HEK293 (cell line): ENCODE measurements at regions not wholly inside any gene's neighbourhood (a gene's known extent, or its start where the extent isn't known, plus 50 kb on each side); places are given as distances from the start of the nearest gene placed in this dataset.

Source experiments
- CTCF ChIA-PET: fragments of 350-600 bp; formaldehyde crosslinking; extraction: SDS; loops from one replicate; lab custom pipeline; 2021; ENCODE audit warnings: antibody characterized with exemption; lab: Yijun Ruan, JAX
- POLR2A ChIA-PET: fragments of 300-600 bp; formaldehyde crosslinking; extraction: SDS; loops from one replicate; lab custom pipeline; 2020; ENCODE audit warnings: antibody characterized with exemption, inconsistent platforms; lab: Yijun Ruan, JAX
- H3K27ac ChIP-seq: fragments of 200-500 bp; sonication (Bioruptor generic); 2 replicates; pipeline ENCODE4 v1.5.1; 2014; ENCODE audit warnings: low read depth, low read length, control low read depth, inconsistent platforms; ENCODE audit errors: extremely low read depth
- H3K36me3 ChIP-seq, 2 experiments: fragments of 200-500 bp in 1 of 2; sonication (Bioruptor generic) in 1 of 2; 1 replicate in 1 of 2; 2 replicates in 1 of 2; pipeline ENCODE4 v1.5.1; 2014 to 2017; ENCODE audit warnings: inconsistent platforms in 2 of 2, low read length in 2 of 2; ENCODE audit not compliant: control insufficient read depth in 2 of 2, insufficient read depth in 1 of 2
- H3K4me1 ChIP-seq: fragments of 200-500 bp; sonication (Bioruptor generic); 2 replicates; pipeline ENCODE4 v1.5.1; 2014; ENCODE audit warnings: mild to moderate bottlenecking, low read length, inconsistent platforms; ENCODE audit not compliant: control insufficient read depth, insufficient read depth
- H3K4me3 ChIP-seq: 2 replicates; pipeline ENCODE4 v1.5.1; 2011; ENCODE audit warnings: low read depth, mild to moderate bottlenecking, control low read depth, low read length, moderate library complexity
- H3K9me3 ChIP-seq: fragments of 200-500 bp; sonication (Bioruptor generic); 2 replicates; pipeline ENCODE4 v1.5.1; 2014; ENCODE audit warnings: low read depth, low read length, inconsistent platforms; ENCODE audit not compliant: control insufficient read depth, insufficient read depth
- HOXD13 ChIP-seq: sonication (generic); formaldehyde crosslinking; IDR thresholded peaks from 2 replicates; pipeline ENCODE4 v1.8.0; 2022; ENCODE audit warnings: missing genetic modification reagents, borderline replicate concordance
- IKZF3 ChIP-seq: fragments of 450-650 bp; IDR thresholded peaks from 2 replicates; pipeline ENCODE4 v1.5.0; 2018; ENCODE audit warnings: missing biosample characterization, mild to moderate bottlenecking, missing genetic modification characterization, moderate library complexity
- INSM2 ChIP-seq: fragments of 450-650 bp; formaldehyde crosslinking; IDR thresholded peaks from 2 replicates; pipeline ENCODE4 v1.5.1; 2016; ENCODE audit warnings: missing biosample characterization, missing genetic modification characterization
- PRDM6 ChIP-seq: fragments of 450-650 bp; formaldehyde crosslinking; IDR thresholded peaks from 2 replicates; pipeline ENCODE4 v1.5.1; 2017; ENCODE audit warnings: missing biosample characterization, missing genetic modification characterization
- SCRT2 ChIP-seq: fragments of 450-650 bp; formaldehyde crosslinking; IDR thresholded peaks from 2 replicates; pipeline ENCODE4 v1.5.1; 2016; ENCODE audit warnings: missing biosample characterization, missing genetic modification characterization
- SETDB1 ChIP-seq: IDR thresholded peaks from one replicate; pipeline ENCODE4 v1.6.1; 2017; ENCODE audit warnings: mild to moderate bottlenecking, low read length, moderate library complexity, mixed read lengths; ENCODE audit not compliant: insufficient read length
- ZBTB17 ChIP-seq: fragments of 450-650 bp; formaldehyde crosslinking; IDR thresholded peaks from 2 replicates; pipeline ENCODE4 v1.5.1; 2016; ENCODE audit warnings: missing biosample characterization, missing genetic modification characterization
- ZFP3 ChIP-seq: fragments of 450-650 bp; formaldehyde crosslinking; IDR thresholded peaks from 2 replicates; pipeline ENCODE4 v1.5.1; 2016; ENCODE audit warnings: low read depth, missing biosample characterization, missing genetic modification characterization
- ZNF132 ChIP-seq: fragments of 450-650 bp; formaldehyde crosslinking; IDR thresholded peaks from 2 replicates; pipeline ENCODE4 v1.5.1; 2017; ENCODE audit warnings: missing biosample characterization, missing genetic modification characterization, borderline replicate concordance
- ZNF174 ChIP-seq: fragments of 450-650 bp; formaldehyde crosslinking; IDR thresholded peaks from 2 replicates; pipeline ENCODE4 v1.5.0; 2017; ENCODE audit warnings: missing biosample characterization, mild to moderate bottlenecking, missing genetic modification characterization
- ZNF175 ChIP-seq: fragments of 450-650 bp; formaldehyde crosslinking; IDR thresholded peaks from 2 replicates; pipeline ENCODE4 v1.5.1; 2016; ENCODE audit warnings: missing biosample characterization, missing genetic modification characterization
- ZNF214 ChIP-seq: fragments of 450-650 bp; formaldehyde crosslinking; IDR thresholded peaks from 2 replicates; pipeline ENCODE4 v1.5.1; 2017; ENCODE audit warnings: missing biosample characterization, mild to moderate bottlenecking, missing genetic modification characterization, borderline replicate concordance
- ZNF354C ChIP-seq: fragments of 450-650 bp; formaldehyde crosslinking; IDR thresholded peaks from 2 replicates; pipeline ENCODE4 v1.5.1; 2016; ENCODE audit warnings: missing biosample characterization, missing genetic modification characterization, low read depth, borderline replicate concordance
- ZNF37A ChIP-seq: fragments of 450-650 bp; IDR thresholded peaks from 2 replicates; pipeline ENCODE4 v1.5.1; 2018; ENCODE audit warnings: missing biosample characterization, missing genetic modification characterization
- ZNF394 ChIP-seq: fragments of 450-650 bp; formaldehyde crosslinking; IDR thresholded peaks from 2 replicates; pipeline ENCODE4 v1.5.1; 2016; ENCODE audit warnings: missing biosample characterization, missing genetic modification characterization, mild to moderate bottlenecking, moderate library complexity, borderline replicate concordance
- ZNF398 ChIP-seq: fragments of 450-650 bp; formaldehyde crosslinking; IDR thresholded peaks from 2 replicates; pipeline ENCODE4 v1.5.1; 2017; ENCODE audit warnings: missing biosample characterization, missing genetic modification characterization
- ZNF514 ChIP-seq: fragments of 450-650 bp; formaldehyde crosslinking; IDR thresholded peaks from 2 replicates; pipeline ENCODE4 v1.5.1; 2016; ENCODE audit warnings: missing biosample characterization, missing genetic modification characterization
- ZNF521 ChIP-seq: fragments of 450-650 bp; formaldehyde crosslinking; IDR thresholded peaks from 2 replicates; pipeline ENCODE4 v1.5.1; 2017; ENCODE audit warnings: missing biosample characterization, mild to moderate bottlenecking, missing genetic modification characterization
- ZNF596 ChIP-seq: fragments of 450-650 bp; IDR thresholded peaks from 2 replicates; pipeline ENCODE4 v1.5.0; 2018; ENCODE audit warnings: missing biosample characterization, mild to moderate bottlenecking, missing genetic modification characterization, moderate library complexity
- ZNF701 ChIP-seq: fragments of 450-650 bp; formaldehyde crosslinking; IDR thresholded peaks from 2 replicates; pipeline ENCODE4 v1.5.1; 2016; ENCODE audit warnings: missing biosample characterization, missing genetic modification characterization
- ZNF76 ChIP-seq: fragments of 450-650 bp; formaldehyde crosslinking; IDR thresholded peaks from 2 replicates; pipeline ENCODE4; 2016; ENCODE audit warnings: low read depth, missing biosample characterization, missing genetic modification characterization, borderline replicate concordance
- ZNF791 ChIP-seq: fragments of 450-650 bp; formaldehyde crosslinking; IDR thresholded peaks from 2 replicates; pipeline ENCODE4 v1.5.1; 2016; ENCODE audit warnings: missing biosample characterization, missing genetic modification characterization
- ZSCAN16 ChIP-seq: fragments of 450-650 bp; formaldehyde crosslinking; IDR thresholded peaks from 2 replicates; pipeline ENCODE4 v1.5.1; 2016; ENCODE audit warnings: missing biosample characterization, missing genetic modification characterization
- TF ChIP-seq, protein P1 (sequence below): fragments of 450-650 bp; formaldehyde crosslinking; conservative IDR thresholded peaks from 2 replicates; pipeline ENCODE4 v1.5.1; 2016; ENCODE audit warnings: low read depth, missing biosample characterization, missing genetic modification characterization
- TF ChIP-seq, protein P2 (sequence below): fragments of 450-650 bp; formaldehyde crosslinking; IDR thresholded peaks from 2 replicates; pipeline ENCODE4 v1.5.1; 2017; ENCODE audit warnings: missing biosample characterization, missing genetic modification characterization

DNA sequence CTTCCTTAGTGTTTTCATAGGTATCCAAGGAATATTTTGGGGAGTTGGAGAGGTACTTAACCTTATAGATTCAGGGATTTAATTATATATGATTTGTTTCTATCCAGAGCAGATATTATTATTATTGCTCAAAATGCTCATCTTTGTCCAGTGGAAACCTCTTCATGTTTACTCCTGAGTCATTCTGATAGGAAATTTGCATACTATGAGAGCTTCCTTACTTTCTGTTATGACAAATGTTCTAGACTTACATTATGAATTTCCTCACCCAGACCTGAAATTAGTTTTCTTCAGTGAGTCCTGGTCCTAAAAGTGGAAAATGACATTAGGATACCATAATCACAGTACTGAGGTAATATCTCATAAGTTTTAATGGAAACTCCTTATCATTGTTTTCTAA is 57.5 kb upstream of the PLPPR5 start:
- Histone ChIP-seq H3K27ac (no peak overlapping the region), H3K9me3 (no peaks in the 10 kb centered on the region), H3K4me1 (no peaks in the 10 kb centered on the region), H3K4me3 (no peak overlapping the region), H3K36me3 (no peaks in the 10 kb centered on the region)
- ChIA-PET CTCF (interaction anchor here (0.7 kb wide), 1 partner anchor 291 kb away, joined by 3 read pairs; no protein-coding TSS in a partner anchor), POLR2A (no interaction called here)
- TF ChIP-seq ZNF174 (no peak), IKZF3 (tag by site-specific recombination) (no peak), ZFP3 (tag by site-specific recombination) (no peak), ZNF514 (tag by site-specific recombination) (no peak), INSM2 (tag by site-specific recombination) (no peak), ZNF37A (no peak), ZNF354C (no peak), ZNF521 (tag by site-specific recombination) (no peak), ZNF175 (no peak), ZNF596 (no peak), ZNF791 (no peak), ZNF394 (tag by site-specific recombination) (no peak), ZNF132 (tag by site-specific recombination) (no peak), ZBTB17 (tag by site-specific recombination) (no peak), ZNF76 (no peak), SETDB1 (no peak), ZSCAN16 (no peak), ZNF214 (no peak)
- TF ChIP-seq, protein P1, sequence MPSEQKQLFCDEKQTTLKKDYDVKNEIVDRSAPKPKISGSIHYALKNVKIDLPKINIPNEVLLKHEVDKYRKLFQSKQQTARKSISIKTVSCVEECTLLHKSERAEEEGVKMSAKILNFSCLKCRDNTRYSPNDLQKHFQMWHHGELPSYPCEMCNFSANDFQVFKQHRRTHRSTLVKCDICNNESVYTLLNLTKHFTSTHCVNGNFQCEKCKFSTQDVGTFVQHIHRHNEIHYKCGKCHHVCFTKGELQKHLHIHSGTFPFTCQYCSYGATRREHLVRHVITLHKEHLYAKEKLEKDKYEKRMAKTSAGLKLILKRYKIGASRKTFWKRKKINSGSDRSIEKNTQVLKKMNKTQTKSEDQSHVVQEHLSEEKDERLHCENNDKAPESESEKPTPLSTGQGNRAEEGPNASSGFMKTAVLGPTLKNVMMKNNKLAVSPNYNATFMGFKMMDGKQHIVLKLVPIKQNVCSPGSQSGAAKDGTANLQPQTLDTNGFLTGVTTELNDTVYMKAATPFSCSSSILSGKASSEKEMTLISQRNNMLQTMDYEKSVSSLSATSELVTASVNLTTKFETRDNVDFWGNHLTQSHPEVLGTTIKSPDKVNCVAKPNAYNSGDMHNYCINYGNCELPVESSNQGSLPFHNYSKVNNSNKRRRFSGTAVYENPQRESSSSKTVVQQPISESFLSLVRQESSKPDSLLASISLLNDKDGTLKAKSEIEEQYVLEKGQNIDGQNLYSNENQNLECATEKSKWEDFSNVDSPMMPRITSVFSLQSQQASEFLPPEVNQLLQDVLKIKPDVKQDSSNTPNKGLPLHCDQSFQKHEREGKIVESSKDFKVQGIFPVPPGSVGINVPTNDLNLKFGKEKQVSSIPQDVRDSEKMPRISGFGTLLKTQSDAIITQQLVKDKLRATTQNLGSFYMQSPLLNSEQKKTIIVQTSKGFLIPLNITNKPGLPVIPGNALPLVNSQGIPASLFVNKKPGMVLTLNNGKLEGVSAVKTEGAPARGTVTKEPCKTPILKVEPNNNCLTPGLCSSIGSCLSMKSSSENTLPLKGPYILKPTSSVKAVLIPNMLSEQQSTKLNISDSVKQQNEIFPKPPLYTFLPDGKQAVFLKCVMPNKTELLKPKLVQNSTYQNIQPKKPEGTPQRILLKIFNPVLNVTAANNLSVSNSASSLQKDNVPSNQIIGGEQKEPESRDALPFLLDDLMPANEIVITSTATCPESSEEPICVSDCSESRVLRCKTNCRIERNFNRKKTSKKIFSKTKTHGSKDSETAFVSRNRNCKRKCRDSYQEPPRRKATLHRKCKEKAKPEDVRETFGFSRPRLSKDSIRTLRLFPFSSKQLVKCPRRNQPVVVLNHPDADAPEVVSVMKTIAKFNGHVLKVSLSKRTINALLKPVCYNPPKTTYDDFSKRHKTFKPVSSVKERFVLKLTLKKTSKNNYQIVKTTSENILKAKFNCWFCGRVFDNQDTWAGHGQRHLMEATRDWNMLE = no peak

- Histone ChIP-seq H3K4me1 (no peaks in the 10 kb centered on the region), H3K36me3 (no peaks in the 10 kb centered on the region), H3K4me3 (no peak overlapping the region), H3K9me3 (no peaks in the 10 kb centered on the region), H3K27ac (no peak overlapping the region)
- CTCF ChIA-PET = interaction anchor here (0.7 kb wide), 1 partner anchor 669 kb away, joined by 4 read pairs; no protein-coding TSS in a partner anchor
- POLR2A ChIA-PET = no interaction called here
- TF ChIP-seq ZNF701 (tag by site-specific recombination) (no peak), PRDM6 (tag by site-specific recombination) (no peak), ZNF398 (tag by site-specific recombination) (no peak), SCRT2 (no peak), HOXD13 (CRISPR knock-in tag) (no peak)
- TF ChIP-seq, protein P2, sequence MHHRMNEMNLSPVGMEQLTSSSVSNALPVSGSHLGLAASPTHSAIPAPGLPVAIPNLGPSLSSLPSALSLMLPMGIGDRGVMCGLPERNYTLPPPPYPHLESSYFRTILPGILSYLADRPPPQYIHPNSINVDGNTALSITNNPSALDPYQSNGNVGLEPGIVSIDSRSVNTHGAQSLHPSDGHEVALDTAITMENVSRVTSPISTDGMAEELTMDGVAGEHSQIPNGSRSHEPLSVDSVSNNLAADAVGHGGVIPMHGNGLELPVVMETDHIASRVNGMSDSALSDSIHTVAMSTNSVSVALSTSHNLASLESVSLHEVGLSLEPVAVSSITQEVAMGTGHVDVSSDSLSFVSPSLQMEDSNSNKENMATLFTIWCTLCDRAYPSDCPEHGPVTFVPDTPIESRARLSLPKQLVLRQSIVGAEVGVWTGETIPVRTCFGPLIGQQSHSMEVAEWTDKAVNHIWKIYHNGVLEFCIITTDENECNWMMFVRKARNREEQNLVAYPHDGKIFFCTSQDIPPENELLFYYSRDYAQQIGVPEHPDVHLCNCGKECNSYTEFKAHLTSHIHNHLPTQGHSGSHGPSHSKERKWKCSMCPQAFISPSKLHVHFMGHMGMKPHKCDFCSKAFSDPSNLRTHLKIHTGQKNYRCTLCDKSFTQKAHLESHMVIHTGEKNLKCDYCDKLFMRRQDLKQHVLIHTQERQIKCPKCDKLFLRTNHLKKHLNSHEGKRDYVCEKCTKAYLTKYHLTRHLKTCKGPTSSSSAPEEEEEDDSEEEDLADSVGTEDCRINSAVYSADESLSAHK = no peak
These were observed 64.5 kb upstream of the PLPPR5 start for GRCh38 chr1:99069146-99069545.
